HG02870 (cell line): ENCODE measurements at regions not wholly inside any gene's neighbourhood (a gene's known extent, or its start where the extent isn't known, plus 50 kb on each side); places are given as distances from the start of the nearest gene placed in this dataset.
"Not testable (repeated sequence)": the region's sequence is repeated elsewhere in the genome, so short reads cannot be mapped to it uniquely, and the experiment has no call there.

ENCODE experiments used
- ATAC-seq: cut with Tn5 transposase; IDR thresholded peaks from one replicate; pipeline ENCODE4 v1.9.1; 2021; ENCODE audit warnings: mild to moderate bottlenecking, moderate library complexity; ENCODE audit not compliant: unreplicated experiment

DNA sequence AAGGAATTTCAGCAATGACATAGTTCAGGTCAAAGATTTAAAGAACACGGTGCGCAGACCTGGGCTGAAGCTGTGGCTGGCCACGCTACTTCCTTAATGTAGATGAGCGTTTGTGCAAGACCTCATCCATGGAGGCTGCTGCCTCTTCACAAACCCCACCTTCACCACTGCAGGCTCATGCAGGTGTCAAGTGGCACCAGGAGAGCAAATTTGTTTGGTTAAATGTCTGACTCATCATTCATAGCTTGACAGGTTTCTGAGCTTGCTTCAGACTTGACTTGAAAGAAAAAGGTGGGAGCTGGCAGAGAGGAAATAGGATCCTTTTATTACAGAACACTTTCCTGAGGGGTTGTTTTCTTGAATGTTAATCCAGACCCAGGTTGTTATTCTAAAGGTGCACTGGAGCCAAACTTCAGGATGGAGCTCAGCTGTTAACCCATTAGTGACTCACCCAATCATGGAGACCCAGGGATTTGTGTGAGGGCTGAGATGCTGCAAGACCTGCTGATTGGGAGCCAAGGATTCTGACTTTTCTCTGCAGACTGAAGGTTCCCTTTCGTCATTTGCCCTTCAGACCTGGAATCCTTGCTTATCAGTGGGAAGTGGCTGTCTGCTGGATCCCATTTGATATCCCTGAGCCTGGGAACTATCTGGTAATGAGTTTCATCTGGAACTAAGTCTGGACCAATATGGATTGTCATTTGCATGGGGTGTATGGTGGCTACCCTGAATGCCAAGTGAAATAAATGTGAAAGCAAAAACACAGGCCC, 315.3 kb downstream of the PTTG2 start:
- ATAC-seq, result no peak

DNA sequence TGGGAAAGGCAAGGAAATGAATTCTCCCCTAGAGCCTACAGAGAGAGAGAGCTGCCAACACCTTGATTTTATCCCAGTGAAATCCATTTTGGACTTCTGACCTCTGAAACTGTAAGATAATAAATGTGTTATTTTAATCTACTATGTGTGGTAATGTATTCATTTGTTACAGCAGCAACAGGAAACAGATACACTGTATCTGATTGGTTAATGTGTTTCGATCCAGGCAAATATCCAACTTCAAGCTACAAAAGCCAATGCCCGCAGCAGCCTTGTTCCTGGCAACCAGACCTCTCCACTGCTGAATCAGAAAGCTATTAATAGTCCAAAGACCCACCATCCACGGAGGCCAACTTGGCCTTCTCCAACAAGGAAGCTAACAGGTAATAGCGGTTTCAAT, 318.1 kb downstream of the PTTG2 start:
- no peak for ATAC-seq

DNA sequence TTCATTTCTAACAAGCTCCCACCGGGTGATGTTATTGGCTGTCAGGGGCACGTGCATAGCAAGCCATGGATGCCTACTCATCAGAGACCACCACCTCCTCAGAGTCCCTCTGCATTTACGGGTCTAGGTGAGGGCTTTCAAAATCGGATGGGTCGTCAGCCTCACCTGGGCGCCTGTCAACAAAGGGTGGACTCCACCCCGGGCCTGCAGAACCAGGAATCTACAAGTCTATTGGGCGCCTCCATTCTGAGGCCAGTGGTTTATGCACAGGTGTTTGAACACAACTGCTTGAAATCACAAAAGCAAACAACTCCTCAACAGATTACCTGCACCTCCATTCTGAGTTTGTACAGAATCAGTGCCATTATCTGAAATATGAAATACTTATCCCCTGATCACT, 318.9 kb downstream of the PTTG2 start:
- no peak for ATAC-seq

DNA sequence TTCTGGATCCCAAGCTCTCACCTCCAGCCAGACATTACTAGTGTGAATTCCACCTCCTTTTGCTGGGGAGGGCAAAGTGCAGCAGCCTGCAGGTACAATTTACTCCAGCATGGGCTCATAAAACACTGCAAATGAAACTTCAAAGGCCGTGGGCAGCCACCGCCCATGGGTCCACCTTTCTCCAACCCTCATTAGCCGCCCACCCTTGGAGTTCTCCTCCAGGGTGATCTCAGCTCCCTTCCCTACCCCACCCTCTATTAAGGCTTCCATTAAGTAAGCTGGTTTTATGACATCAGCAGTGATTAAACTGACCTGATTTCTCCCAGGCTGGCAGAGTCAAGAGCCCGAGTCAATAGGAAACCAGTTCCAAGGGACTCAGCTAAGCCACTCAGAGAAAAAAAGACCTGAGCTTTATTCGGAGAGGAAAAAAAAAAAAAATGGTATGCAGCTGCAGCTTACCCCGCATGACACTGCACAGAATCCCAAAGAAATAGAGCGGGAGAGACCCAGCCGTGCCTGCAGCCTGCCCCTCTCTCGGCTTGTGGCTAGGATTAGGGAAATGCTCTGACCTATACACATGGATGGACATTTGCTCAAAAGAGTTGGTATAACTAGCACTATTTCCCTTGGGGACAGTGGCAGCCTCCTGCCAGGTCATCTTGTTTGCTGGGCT, 319.6 kb downstream of the PTTG2 start:
- no peak for ATAC-seq

DNA sequence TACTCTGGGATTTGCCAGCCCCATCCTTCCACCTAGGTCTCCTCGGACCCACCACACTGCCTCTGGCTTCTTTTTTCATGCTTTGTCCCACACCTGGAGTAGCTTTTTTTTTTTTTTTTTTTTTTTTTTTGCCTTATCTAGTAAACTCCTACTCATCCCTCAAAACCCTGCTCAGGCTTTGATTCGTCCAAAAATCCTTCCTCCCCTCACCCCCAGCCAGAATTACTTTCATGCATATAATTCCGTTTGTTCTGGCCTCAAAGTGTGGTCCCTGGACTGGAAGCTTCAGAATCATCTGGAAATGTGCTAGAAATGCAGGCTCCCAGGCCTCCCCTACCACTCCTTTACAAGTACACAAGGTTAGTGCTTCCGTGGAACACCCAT, 320.1 kb downstream of the PTTG2 start:
- ATAC-seq, result no peak

DNA sequence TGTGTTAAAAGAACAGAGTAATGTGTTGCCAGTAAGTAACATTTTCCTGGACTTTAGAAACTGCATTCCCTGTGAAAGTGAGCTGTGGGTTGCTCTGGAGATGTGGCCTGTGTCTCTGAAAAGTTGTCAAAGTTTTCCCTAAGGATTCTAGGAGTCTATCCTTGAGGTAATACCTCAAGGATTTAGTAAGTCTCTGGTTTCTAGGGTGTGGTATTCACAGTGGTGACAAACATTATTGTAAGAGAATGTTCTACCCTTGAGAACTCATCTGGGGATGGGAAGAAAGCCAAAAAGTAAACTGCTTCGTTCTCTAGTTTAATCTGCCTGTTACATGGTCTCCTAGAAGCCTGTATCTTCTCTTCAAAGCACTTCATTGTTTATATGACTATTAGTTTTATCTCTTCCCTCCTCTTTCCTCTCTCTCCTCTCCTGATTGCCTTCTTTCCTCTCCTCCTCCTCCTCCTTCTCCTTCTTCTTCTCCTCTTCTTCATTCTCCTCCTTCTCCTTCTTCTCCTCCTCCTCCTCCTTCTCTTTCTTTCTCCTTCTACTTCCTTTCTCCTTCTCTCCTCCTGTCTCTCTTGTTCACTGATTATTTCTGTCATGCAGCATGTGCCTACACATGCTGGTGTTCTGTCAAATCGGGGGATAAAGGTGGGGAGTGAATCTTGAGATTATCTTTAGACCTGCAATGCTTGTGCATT, 321.3 kb downstream of the PTTG2 start:
- ATAC-seq, result no peak

DNA sequence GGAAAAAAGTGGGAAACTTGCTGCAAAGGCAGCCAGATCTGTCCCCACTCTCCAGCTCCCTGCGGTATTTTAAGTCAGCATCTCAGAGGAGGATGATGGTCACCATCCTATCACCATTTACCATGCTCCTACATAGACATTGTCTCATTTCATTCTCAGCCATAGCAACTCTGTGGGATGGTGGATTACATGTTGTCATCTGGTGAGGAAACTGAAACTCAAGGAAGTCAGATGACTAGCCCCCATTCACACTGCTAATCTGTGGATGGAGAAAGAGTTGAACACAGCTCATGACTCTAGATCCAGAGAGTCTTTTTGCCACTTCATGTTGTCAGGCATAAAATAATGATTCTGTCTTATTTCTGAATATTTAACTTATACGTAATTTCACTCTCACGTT, 323.5 kb downstream of the PTTG2 start:
- no peak for ATAC-seq

DNA sequence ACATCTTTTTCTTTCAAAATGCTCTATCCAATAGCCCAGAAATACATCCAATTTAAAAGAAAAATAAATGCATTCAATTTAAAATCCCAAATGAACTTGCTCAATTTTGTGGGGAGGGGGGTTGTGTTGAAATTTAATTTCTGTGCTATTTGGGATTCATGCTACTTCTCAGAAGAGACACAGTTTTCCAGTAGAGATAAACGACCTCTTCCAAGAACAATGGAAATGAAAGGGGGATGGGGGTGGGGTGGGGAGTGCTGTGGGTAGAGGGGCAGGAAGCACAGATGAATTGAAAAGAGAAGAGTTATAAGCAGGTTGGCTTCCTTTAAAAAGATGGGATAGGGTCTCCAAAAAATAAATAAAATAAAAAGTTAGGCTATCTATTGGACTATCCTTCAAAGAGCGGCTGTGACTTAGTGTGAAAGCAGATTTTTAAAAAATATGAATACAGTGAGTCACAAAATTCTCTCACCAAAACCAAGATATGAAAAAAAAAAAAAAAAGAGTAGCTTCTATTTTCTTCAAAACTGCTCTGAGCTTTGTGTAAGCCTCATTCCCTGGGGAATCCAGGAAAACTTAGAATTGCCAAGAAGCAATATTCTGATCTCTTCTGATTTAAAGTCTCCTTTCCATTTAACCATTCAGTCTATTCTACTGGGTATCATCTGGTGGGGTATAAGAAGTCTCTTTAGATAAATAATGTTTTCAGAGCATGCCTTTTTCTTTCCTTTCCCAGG, 324.3 kb downstream of the PTTG2 start:
- no peak for ATAC-seq

DNA sequence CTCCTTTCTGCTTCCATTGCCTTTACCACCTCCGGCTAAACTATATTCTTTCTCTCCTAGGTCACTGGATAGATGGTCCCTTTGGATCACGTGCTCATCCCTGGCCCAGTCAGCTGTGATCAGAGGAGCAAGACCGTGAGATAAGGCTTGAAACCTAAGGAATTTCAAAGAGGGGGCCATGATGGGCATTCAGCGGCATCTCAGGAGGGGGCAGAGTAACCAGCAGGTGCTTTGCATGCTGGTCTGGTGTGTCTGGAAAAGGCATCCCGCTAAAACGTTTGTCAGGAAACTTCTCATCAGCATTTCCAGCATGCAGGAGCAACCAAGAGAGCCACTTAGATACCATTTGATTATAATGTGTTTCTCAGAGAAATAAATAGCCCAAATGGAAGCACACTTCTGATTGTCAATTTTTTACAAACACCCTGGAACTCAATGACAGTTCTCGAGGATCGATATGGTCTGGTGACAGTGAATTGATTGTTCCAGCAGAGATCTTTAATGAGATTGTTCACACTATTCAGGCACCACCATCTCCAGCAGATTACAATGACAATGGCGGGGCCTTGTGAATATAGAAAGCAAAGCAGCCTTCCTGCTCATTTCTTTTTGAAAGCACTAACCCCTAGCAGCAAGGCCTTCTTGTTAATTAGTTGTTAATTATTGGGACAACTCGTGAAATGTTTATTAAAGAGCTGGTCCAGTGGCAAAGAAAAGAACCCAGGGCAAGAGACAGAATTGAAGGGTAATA, 327.1 kb downstream of the PTTG2 start:
- no peak for ATAC-seq

DNA sequence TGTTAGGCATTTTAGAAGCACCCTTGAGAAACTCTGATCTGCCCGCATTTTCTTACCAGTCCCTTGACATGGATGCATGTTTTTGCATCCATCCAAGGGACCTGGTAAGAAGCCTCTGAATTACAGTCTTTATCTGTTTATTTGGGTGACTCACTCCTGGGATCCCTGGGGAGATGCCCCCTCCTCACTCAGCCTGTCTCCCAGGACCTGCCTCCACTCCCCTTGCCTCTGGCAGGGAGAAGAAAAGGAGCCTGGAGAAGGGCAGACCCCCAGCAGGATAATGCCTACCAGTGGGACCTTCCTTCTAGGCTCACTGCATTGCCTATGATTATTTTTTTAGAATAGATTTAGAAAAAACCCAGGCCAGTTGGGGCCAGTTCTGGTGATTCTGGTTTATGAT, 329.4 kb downstream of the PTTG2 start:
- ATAC-seq, result no peak

DNA sequence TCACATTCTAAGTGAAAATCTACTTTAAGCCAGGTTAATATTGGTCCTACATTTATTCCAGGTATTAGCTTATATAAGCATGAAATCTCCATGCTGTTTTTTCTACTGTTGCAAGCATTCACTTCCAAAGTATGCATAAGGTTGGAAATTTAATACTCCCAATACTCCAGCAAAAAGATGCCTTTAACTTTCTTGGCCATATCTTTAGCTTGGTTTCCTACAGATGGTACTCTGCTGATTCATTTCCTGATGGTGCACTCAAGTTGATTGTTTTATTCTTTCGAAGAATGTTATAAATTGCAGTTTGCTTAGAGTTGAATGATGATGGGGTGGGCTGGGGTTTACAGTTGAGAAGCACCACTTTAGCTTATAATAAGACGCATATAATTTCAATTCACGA, 330.2 kb downstream of the PTTG2 start:
- ATAC-seq, result no peak

DNA sequence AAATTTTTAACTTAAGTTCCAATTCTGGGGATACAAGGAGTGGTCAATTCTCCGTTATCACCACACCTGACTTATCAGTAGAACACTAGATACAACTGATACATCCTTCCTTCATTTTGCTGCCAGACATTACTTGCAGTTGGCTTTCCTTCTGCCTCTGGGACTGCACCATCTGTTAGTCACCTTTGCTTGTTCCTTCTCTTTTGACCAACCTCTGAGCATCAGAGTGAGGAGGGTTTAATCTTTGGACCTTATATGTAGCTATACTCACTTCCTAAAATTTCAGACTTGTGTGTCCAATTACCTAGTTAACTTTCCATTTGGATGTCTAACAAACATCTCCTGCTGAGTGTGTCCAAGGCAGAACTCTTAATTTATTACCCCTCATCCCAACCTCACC, 330.7 kb downstream of the PTTG2 start:
- no peak for ATAC-seq

DNA sequence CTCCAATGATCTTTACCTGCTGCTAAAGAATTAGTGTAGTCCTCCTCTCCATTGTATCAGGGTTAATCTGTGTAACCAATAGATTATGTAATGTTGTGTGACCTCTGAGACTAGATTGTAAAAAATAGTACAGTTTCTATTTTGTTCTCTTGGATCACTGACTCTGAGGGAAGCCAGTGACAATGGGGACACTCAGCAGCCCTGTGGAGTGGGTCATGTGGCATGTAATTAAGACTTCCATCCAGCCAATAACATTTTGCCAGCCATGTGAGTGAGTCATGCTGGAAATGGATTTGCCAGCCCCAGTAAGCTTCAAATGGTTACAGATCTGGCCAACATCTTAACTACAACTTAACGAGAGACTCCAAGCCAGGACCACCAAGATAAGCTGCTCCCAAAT, 332.3 kb downstream of the PTTG2 start:
- ATAC-seq, result no peak

DNA sequence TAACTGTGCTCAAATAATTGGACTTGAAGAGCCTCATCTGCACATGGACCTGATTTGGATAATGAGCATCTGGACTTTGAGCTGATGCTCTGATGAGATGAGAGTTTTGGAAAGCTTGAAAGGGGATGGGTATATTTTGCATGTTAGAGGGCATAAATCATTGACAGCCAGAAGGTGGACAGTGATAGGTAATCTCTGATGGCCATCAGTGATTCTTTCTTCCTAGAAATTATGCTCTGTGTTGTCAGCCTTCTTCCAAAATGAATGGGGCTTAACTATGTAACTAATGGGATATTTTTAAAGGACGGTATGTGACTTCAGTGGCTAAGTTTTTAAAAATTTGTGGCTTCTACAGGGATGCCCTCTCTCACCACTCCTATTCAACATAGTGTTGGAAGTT, 334.0 kb downstream of the PTTG2 start:
- no peak for ATAC-seq

DNA sequence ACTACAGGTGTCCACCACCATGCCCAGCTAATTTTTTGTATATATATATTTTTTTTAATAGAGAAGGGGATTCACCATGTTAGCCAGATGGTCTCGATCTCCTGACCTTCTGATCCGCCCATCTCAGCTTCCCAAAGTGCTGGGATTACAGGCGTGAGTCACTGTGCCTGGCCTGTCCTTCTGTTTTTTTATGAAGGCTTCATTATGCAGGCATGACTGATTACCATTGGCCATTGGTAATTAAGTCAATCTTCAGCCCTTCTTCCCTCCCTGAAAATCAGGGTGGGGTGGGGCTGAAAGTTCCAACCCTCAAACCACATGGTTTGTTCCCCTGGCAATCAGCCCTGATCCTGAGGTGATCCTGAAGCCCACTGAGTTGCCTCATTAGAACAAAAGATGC, 336.9 kb downstream of the PTTG2 start:
- no peak for ATAC-seq

DNA sequence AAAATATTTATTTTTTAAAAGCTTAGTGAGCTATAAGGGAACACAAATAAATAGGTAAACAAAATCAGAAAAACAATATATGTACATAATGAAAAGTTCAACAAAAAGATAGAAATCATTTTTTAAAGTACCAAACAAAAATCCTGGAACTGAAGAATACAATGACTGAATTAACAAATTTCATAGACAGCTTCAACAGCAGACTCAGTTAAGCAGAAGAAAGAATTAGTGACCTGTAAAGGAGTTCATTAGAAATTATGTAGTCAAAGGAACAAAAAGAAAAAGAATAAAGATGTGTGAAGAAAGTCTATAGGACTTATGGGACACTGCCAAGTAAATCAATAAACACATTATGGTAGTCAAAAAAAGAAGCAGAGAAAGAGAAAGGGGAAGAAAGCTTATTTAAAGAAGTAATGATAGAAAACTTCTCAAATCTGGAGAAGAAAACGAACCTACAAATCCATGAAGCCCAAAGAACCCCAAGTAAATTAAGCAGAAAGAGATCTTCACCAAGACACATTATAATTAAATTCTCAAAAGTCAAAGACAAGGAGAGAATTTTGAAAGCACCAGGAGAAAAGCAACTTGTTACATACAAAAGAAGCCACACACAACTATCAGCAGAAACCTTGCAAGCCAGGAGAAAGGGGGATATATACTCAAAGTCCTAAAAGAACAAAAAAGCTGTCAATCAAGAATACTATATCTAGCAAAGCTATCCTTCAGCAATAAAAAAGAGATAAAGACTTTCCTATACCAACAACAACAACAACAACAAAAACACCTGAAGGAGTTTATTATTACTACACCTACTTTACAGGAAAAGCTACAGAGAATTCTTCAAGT, 338.9 kb downstream of the PTTG2 start:
- no peak for ATAC-seq

DNA sequence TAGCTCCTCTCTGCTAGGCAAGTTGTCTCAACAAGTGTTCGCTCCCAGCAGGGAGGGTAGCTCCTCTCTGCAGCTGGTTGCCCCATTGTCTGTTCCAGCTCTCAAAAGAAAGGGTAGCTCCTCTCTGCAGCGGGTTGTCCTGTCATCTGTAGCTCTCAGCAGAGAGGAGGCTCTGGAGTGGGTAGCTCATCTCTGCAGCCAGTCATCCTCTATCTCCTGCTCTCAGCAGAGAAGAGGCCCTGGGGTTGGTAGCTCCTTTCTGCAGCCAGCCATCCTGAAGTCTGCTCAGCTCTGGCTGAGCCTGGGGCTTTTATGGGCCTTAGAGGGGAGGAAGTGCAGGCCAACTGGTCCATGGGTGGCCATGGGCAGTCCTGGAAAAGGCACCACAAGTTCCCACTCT, 342.7 kb downstream of the PTTG2 start:
- no peak for ATAC-seq

DNA sequence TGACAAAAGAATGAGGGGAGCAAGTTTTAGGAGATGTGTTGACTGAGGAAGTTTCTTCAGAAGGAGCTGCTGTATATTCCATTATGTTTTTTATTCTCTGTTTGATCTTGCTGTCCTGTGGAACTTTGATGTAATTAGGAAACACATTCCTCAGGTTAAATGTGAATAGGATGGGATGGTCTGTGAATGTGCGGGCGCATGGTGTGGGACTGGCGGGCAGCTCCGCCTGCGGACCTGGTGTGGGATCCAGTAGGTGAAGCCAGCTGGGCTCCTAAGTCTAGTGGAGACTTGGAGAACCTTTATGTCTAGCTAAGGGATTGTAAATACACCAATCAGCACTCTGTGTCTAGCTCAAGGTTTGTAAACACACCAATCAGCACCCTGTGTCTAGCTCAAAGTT, 344.3 kb downstream of the PTTG2 start:
- not testable (repeated sequence) for ATAC-seq

DNA sequence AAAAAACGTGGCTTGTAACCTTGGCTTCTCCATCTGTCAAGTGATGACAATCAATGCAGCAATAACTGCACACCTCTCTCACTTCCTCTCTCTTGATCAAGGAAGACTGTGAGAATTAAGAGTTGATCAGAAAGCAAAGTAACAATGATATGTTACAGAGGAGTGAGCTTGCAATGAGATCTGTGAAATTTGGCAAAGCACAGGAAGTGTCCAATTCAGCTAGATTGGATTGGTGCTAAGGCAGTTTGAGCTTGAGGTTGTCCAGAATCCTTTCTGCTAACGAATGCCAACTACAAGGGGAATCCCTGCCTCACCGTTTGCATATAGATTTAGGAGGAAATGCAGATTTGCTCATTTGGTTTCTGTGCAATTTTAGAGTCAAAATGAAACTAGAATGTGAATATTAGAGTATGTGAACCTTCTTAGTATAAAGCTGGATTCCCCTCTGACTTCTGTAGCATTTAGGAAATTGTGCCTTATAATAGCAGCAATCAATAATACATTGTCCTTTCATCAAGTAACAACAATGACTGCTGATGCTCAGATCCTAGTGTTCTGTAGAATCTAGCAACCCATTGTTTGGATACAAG, 346.4 kb downstream of the PTTG2 start:
- ATAC-seq, result peak; percentile 48
